ENCODE measurements at regions not wholly inside any gene's neighbourhood (a gene's known extent, or its start where the extent isn't known, plus 50 kb on each side); places are given as distances from the start of the nearest gene placed in this dataset.

DNA sequence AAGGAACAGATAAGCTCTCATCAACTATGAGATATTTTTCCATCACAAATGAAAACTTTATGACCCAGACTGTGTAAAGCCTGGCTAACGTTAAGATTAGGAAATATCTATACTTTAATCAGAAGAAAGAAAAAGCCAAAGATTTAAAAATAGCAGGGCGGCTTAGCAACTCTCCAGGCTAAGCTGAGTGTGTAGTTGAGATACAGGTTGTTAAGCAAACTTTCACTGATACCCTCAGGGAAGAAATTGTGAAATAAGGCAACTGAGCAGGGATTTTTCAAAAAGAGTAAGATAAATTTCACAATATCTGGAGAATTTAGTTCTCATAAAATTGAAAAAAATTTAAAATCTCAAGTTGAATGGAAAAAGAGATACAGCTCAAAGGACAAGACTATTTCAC lies 382.0 kb downstream of the RAPGEF2 start (continued):
- TF ChIP-seq ZNF274 (IDR thresholded peaks at IDR 0.05; ENCODE audit: borderline replicate concordance, extremely low read depth, low read length) (no peak), RXRA (IDR thresholded peaks at IDR 0.05; ENCODE audit: insufficient read depth, low read depth, low read length) (no peak), SP4 (IDR thresholded peaks at IDR 0.05; ENCODE audit: low read length) (no peak)

All from H1 (cell line).